GM12878 (cell line): ENCODE measurements at regions not wholly inside any gene's neighbourhood (a gene's known extent, or its start where the extent isn't known, plus 50 kb on each side); places are given as distances from the start of the nearest gene placed in this dataset.

Experiments used
- ATAC-seq: fragments of 200-7000 bp; cut with Tn5 transposase; 3 replicates; pipeline ENCODE4 v1.9.1; 2020; ENCODE audit warnings: mild to moderate bottlenecking, moderate library complexity
- BruUV-seq: library from RNA; stranded (reverse); fragments of 400-500 nt; replicated peaks from 2 replicates; lab custom pipeline; 2021; lab: Mats Ljungman, UMichigan
- CTCF ChIA-PET: fragments of 300-600 bp; sonication (Branson Sonifier 250); formaldehyde crosslinking; extraction: SDS; loops from one replicate; lab custom pipeline; 2021; ENCODE audit warnings: inconsistent platforms; lab: Yijun Ruan, JAX
- POLR2A ChIA-PET: fragments of 350-600 bp; formaldehyde crosslinking; extraction: SDS; loops from one replicate; lab custom pipeline; 2021; ENCODE audit warnings: inconsistent platforms; lab: Charles Lee
- RAD21 ChIA-PET: fragments of 300-600 bp; sonication (Branson Sonifier 250); formaldehyde crosslinking; loops from one replicate; lab custom pipeline; 2023; ENCODE audit warnings: antibody characterized with exemption; ENCODE audit not compliant: unreplicated experiment; lab: Charles Lee
- SMC1A ChIA-PET: fragments of 300-600 bp; sonication (Branson Sonifier 250); formaldehyde crosslinking; loops from one replicate; lab custom pipeline; 2023; ENCODE audit not compliant: unreplicated experiment, uncharacterized antibody; lab: Charles Lee
- DNase-seq: peaks from one replicate; pipeline ENCODE4 v3.0.0-alpha.2; 2011; ENCODE audit warnings: low read depth, low spot score
- FAIRE-seq: peaks from 3 replicates; lab custom pipeline; 2011; peaks lifted over from hg19 to GRCh38; lab: Jason Lieb, UNC
- H2AFZ ChIP-seq: 2 replicates; pipeline ENCODE4 v1.6.0; 2011; ENCODE audit warnings: low read depth, low read length, control low read depth; ENCODE audit not compliant: control insufficient read depth
- H3K27ac ChIP-seq: 2 replicates; pipeline ENCODE4 v1.5.1; 2011; ENCODE audit warnings: control low read depth; ENCODE audit not compliant: control insufficient read depth, insufficient read depth
- H3K27me3 ChIP-seq, 2 experiments: replicated peaks in 1 of 2; 2 replicates each; pipeline versions ENCODE4 v1.6.0 to v1.6.1; 2011; ENCODE audit warnings: low read length in 1 of 2; ENCODE audit not compliant: control insufficient read depth in 2 of 2, insufficient read depth in 2 of 2
- H3K36me3 ChIP-seq, 2 experiments: 2 replicates each; pipeline ENCODE4 v1.5.1; 2011; ENCODE audit warnings: low read length in 1 of 2; ENCODE audit not compliant: control insufficient read depth in 2 of 2, insufficient read depth in 2 of 2
- H3K4me1 ChIP-seq: 2 replicates; pipeline ENCODE4 v1.6.1; 2011; ENCODE audit warnings: mild to moderate bottlenecking, low read length, moderate library complexity, mixed read lengths; ENCODE audit not compliant: control insufficient read depth, insufficient read depth
- H3K4me2 ChIP-seq: 2 replicates; pipeline ENCODE4 v1.6.0; 2011; ENCODE audit warnings: control low read depth; ENCODE audit not compliant: control insufficient read depth, insufficient read depth
- H3K4me3 ChIP-seq: fragments of 200-600 bp; sonication (generic); 2 replicates; pipeline ENCODE4 v1.5.1; 2016
- H3K79me2 ChIP-seq: 2 replicates; pipeline ENCODE4 v1.6.0; 2011; ENCODE audit warnings: low read length; ENCODE audit not compliant: control insufficient read depth, insufficient read depth
- H3K9ac ChIP-seq: 2 replicates; pipeline ENCODE4 v1.8.0; 2011; ENCODE audit warnings: low read length, control low read depth, mixed read lengths; ENCODE audit not compliant: control insufficient read depth, insufficient read depth
- H3K9me3 ChIP-seq: replicated peaks from 3 replicates; pipeline ENCODE4 v1.5.1; 2011; ENCODE audit warnings: mild to moderate bottlenecking, low read length; ENCODE audit not compliant: control insufficient read depth, insufficient read depth
- H4K20me1 ChIP-seq: 2 replicates; pipeline ENCODE4 v1.6.0; 2011; ENCODE audit not compliant: control insufficient read depth, insufficient read depth
- CEBPB ChIP-seq, 2 experiments: fragments of 150-350 bp in 1 of 2; IDR thresholded peaks; 2 replicates each; pipeline ENCODE4 v1.6.1; 2012 to 2014; ENCODE audit warnings: low read depth in 2 of 2, low read length in 2 of 2, borderline replicate concordance in 1 of 2, inconsistent platforms in 1 of 2
- FOS ChIP-seq: IDR thresholded peaks from 3 replicates; pipeline ENCODE4 v1.6.1; 2011; ENCODE audit warnings: borderline replicate concordance; ENCODE audit not compliant: insufficient read length; ENCODE audit errors: extremely low read depth
- KDM1A ChIP-seq: fragments of 200-600 bp; sonication (generic); IDR thresholded peaks from 2 replicates; pipeline ENCODE4 v1.6.1; 2016; ENCODE audit warnings: borderline replicate concordance
- NRF1 ChIP-seq: conservative IDR thresholded peaks from 2 replicates; pipeline ENCODE4 v1.6.1; 2011; ENCODE audit warnings: mild to moderate bottlenecking, low read depth, low read length, improper control_type of control experiment
- POLR2AphosphoS5 ChIP-seq: IDR thresholded peaks from 2 replicates; pipeline ENCODE4 v1.6.1; 2011; ENCODE audit warnings: mild to moderate bottlenecking, low read length, inconsistent platforms
- RCOR1 ChIP-seq: conservative IDR thresholded peaks from 2 replicates; pipeline ENCODE4 v1.6.1; 2012; ENCODE audit warnings: low read depth, low read length, improper control_type of control experiment
- WGBS: methylation state at CpG from one replicate; pipeline ENCODE4 v1.1.6; 2016; ENCODE audit warnings: low lambda C conversion rate; ENCODE audit not compliant: insufficient replicate concordance, insufficient coverage; ENCODE audit errors: missing lambda C conversion rate; 5-methylcytosine and 5-hydroxymethylcytosine counted together
- in situ Hi-C: fragments of 300-500 bp; cut with MboI; formaldehyde crosslinking; loops from 9 replicates; pipeline ENCODE4 v1.14.3; 2018; ENCODE audit warnings: mixed read lengths
- intact Hi-C: fragments of 100-400 bp; cut with micrococcal nuclease; formaldehyde crosslinking; loops from one replicate; pipeline ENCODE4 v1.14.2; 2022; ENCODE audit not compliant: unreplicated experiment
- TF ChIP-seq, protein P1 (sequence below), 3 experiments: IDR thresholded peaks in 2 of 3; conservative IDR thresholded peaks in 1 of 3; 2 replicates each; pipeline ENCODE4 v1.5.1; 2011; ENCODE audit warnings: low read depth in 3 of 3, low read length in 3 of 3, mild to moderate bottlenecking in 3 of 3, control low read depth in 2 of 3, moderate library complexity in 2 of 3, inconsistent platforms in 1 of 3, mixed read lengths in 1 of 3; ENCODE audit not compliant: control insufficient read depth in 2 of 3, insufficient read depth in 1 of 3; ENCODE audit errors: extremely low read depth in 1 of 3

DNA sequence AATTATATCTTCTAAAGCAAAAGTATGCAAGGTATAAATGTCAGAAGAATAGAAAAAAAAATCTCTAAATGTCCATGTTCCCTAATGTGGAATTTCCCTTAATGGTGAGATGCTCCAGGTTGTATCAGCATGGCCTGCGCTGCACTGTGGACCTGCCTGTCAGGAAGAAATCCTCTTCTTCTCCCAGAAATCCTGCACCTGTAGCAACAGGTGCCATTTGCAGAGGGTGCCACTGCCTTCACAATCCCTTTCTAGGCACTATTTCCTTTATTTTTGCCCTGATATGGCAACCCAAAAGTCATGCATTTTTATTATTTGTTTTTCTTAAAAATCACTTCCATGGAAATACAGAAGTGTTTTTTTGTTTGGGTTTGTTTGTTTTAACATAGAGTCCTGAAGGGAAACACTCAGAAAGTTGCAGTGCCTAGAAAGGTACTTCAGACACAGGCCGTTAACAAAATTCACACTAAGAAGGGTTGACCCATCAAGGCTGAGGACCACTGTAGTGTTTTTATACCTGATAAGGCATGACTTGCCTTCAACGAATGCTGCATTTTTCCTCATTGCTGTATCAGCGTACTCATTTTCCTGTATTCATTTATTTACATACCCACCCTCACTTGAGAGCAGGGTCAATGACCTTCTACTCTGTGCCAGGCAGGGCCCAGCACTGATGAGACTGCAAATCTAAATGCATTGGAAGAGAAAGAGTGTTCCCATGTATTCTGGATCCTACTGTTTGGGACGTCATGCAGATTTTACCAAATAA, 177.8 kb downstream of the SNX18 start:
- H3K4me1 ChIP-seq, result peaks cover 13% of the 10 kb centered on the region
- no peak overlapping the region for H3K27ac ChIP-seq
- no peak overlapping the region for H2AFZ ChIP-seq
- no peaks in the 10 kb centered on the region for H4K20me1 ChIP-seq
- H3K4me3 ChIP-seq, result no peak overlapping the region
- ChIA-PET RAD21 (no interaction called here), SMC1A (no interaction called here), CTCF (no interaction called here), POLR2A (no interaction called here)
- H3K27me3 ChIP-seq, result peaks cover 0 to 3% of the 10 kb centered on the region in 2 experiments; a peak in 1 of 4 replicates
- H3K79me2 ChIP-seq, result no peaks in the 10 kb centered on the region
- no peaks in the 10 kb centered on the region for H3K36me3 ChIP-seq
- intact Hi-C loops (no loop called here), in situ Hi-C loops (no loop called here)
- TF ChIP-seq, protein P1, sequence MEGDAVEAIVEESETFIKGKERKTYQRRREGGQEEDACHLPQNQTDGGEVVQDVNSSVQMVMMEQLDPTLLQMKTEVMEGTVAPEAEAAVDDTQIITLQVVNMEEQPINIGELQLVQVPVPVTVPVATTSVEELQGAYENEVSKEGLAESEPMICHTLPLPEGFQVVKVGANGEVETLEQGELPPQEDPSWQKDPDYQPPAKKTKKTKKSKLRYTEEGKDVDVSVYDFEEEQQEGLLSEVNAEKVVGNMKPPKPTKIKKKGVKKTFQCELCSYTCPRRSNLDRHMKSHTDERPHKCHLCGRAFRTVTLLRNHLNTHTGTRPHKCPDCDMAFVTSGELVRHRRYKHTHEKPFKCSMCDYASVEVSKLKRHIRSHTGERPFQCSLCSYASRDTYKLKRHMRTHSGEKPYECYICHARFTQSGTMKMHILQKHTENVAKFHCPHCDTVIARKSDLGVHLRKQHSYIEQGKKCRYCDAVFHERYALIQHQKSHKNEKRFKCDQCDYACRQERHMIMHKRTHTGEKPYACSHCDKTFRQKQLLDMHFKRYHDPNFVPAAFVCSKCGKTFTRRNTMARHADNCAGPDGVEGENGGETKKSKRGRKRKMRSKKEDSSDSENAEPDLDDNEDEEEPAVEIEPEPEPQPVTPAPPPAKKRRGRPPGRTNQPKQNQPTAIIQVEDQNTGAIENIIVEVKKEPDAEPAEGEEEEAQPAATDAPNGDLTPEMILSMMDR (IDR thresholded peaks at IDR 0.05 in 2 of 3, conservative IDR thresholded peaks at IDR 0.05 in 1 of 3; ENCODE audit: control insufficient read depth in 2 of 3, extremely low read depth in 1 of 3, insufficient read depth in 1 of 3, low read depth in 3 of 3, low read length in 3 of 3), result no peak
- no peak for TF ChIP-seq POLR2AphosphoS5
- no peak for TF ChIP-seq CEBPB (IDR thresholded peaks at IDR 0.05; ENCODE audit: borderline replicate concordance in 1 of 2, low read depth in 2 of 2, low read length in 2 of 2)
- no peak for TF ChIP-seq RCOR1
- TF ChIP-seq NRF1, result no peak
- TF ChIP-seq FOS, result no peak
- TF ChIP-seq KDM1A, result no peak
- H3K9me3 ChIP-seq, result no peaks in the 10 kb centered on the region; the same call in 2 of the 3 replicates
- no peak overlapping the region for H3K4me2 ChIP-seq
- no TSS peak for BruUV-seq
- FAIRE-seq, result no peak
- no peak for DNase-seq
- no peak overlapping the region for H3K9ac ChIP-seq
- no peak for ATAC-seq
- 53% methylated on average over 5 of the region's 5 CpGs for whole genome bisulfite sequencing
